Uterus (tissue), 2 donors: ENCODE measurements at regions not wholly inside any gene's neighbourhood (a gene's known extent, or its start where the extent isn't known, plus 50 kb on each side); places are given as distances from the start of the nearest gene placed in this dataset.

Experiments
- POLR2A ChIP-seq, 2 donors: fragments of 450-650 bp; IDR thresholded peaks; one replicate each; pipeline ENCODE4 v1.6.1; 2016; ENCODE audit warnings: antibody characterized with exemption in 2 of 2, mild to moderate bottlenecking in 1 of 2, moderate library complexity in 1 of 2
- TF ChIP-seq, protein P1 (sequence below), 4 experiments: fragments of 200-600 bp in 2 of 4; fragments of 450-650 bp in 2 of 4; sonication (generic) in 2 of 4; IDR thresholded peaks; one replicate each; pipeline ENCODE4 v1.5.1; 2016 to 2019; ENCODE audit warnings: antibody characterized with exemption in 4 of 4, mild to moderate bottlenecking in 2 of 4, moderate library complexity in 1 of 4

DNA sequence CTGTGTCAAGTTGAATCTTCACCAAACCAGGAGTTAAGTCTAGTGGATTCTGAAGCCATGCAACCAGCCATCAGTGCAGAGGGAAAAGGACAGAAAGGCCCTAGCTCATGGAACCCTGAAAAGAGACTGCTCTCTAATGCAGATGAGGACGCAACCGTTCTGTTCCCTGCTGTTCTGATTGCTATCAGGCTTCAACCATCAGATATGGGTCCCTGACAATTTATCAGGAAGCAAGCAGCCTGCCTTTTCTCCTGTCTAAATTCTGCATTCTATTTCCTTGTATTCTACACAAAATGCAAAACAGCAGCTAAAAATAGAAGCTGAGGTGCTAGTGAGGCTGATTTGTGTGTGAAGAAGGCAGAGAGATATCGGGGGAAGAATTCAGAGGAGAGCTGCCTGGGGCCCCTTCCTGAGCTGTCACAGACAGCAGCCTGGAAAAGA is 68.4 kb upstream of the RTN4 start:
- TF ChIP-seq, protein P1, sequence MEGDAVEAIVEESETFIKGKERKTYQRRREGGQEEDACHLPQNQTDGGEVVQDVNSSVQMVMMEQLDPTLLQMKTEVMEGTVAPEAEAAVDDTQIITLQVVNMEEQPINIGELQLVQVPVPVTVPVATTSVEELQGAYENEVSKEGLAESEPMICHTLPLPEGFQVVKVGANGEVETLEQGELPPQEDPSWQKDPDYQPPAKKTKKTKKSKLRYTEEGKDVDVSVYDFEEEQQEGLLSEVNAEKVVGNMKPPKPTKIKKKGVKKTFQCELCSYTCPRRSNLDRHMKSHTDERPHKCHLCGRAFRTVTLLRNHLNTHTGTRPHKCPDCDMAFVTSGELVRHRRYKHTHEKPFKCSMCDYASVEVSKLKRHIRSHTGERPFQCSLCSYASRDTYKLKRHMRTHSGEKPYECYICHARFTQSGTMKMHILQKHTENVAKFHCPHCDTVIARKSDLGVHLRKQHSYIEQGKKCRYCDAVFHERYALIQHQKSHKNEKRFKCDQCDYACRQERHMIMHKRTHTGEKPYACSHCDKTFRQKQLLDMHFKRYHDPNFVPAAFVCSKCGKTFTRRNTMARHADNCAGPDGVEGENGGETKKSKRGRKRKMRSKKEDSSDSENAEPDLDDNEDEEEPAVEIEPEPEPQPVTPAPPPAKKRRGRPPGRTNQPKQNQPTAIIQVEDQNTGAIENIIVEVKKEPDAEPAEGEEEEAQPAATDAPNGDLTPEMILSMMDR (IDR thresholded peaks at IDR 0.05), result no peak
- TF ChIP-seq POLR2A (IDR thresholded peaks at IDR 0.05), result no peak
